ENCODE measurements at regions not wholly inside any gene's neighbourhood (a gene's known extent, or its start where the extent isn't known, plus 50 kb on each side); places are given as distances from the start of the nearest gene placed in this dataset.

DNA sequence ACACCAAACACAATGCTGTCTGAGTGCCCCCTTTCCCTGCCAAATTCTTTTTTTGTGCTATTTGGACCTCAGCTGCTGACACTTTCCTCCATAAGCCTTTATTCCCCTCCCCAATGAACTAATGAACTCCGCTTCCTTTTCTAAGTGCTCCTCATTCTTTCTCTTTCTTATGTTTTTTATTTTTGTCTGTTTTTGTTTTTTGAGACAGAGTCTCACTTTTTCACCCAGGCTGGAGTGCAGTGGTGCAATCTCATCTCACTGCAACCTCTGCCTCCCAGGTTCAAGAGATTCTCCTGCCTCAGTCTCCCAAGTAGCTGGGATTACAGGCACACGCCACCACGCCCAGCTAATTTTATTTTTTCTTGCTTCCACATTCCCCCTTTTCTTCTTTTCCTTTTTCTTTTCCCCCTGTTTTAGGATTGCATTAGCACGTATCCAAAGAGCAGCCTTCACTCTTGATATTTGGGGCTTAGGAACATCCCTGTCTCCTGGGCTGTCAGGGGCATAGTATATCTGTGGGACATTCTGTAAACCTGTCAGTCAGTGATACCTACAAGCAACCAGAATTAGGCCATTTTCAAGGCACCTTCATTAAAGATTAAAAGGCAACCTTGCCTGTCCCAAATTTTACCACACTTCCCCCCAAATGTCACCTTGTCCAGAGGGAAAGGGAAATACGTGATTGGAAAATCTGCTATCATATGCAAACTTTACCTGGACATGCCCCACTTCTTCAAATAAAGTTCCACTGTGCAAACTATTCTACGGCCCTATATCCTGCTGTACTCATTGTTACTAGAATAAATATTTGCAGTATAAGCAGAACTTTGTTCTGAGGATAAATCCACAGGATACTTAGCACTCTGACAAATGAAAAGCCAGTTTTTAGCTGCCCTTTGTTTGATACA is 65.1 kb upstream of the ACSL3 start:
- no peak overlapping the region for H3K4me3 ChIP-seq
- intact Hi-C loops (cut with DNase I): no loop called here
- ATAC-seq: no peak
- no peak for TF ChIP-seq CTCF (IDR thresholded peaks at IDR 0.05)
- no peaks in the 10 kb centered on the region for H3K9me3 ChIP-seq
- no peak for DNase-seq
- H3K4me1 ChIP-seq: peaks cover 44% of the 10 kb centered on the region
- H3K36me3 ChIP-seq: no peaks in the 10 kb centered on the region
- H3K27me3 ChIP-seq: no peaks in the 10 kb centered on the region
- peak overlapping the region; percentile 4 for H3K27ac ChIP-seq

GRCh38 chr2:222796413-222797103 is 64.3 kb upstream of the ACSL3 start:
- H3K36me3 ChIP-seq: no peaks in the 10 kb centered on the region
- H3K27ac ChIP-seq: peak overlapping the region; percentile 4
- peak; percentile 43 for ATAC-seq
- H3K4me3 ChIP-seq: no peak overlapping the region
- H3K27me3 ChIP-seq: no peaks in the 10 kb centered on the region
- peaks cover 39% of the 10 kb centered on the region for H3K4me1 ChIP-seq
- no peak for DNase-seq
- intact Hi-C loops (cut with DNase I): no loop called here
- no peak for TF ChIP-seq CTCF (IDR thresholded peaks at IDR 0.05)
- H3K9me3 ChIP-seq: no peaks in the 10 kb centered on the region

- DNase-seq (no peak), ATAC-seq (peak; percentile 55)
- Histone ChIP-seq H3K9me3 (no peaks in the 10 kb centered on the region), H3K4me1 (peaks cover 35% of the 10 kb centered on the region), H3K27me3 (no peaks in the 10 kb centered on the region), H3K27ac (no peak overlapping the region), H3K36me3 (no peaks in the 10 kb centered on the region), H3K4me3 (no peak overlapping the region)
- intact Hi-C loops (cut with DNase I): no loop called here
- TF ChIP-seq CTCF (IDR thresholded peaks at IDR 0.05): peak; percentile 50
Observed at GRCh38 chr2:222797261-222797660, 63.6 kb upstream of the ACSL3 start.

- H3K27ac ChIP-seq: no peak overlapping the region
- TF ChIP-seq CTCF (IDR thresholded peaks at IDR 0.05): no peak
- no peaks in the 10 kb centered on the region for H3K36me3 ChIP-seq
- DNase-seq (no peak), ATAC-seq (peak; percentile 64)
- H3K4me1 ChIP-seq: peaks cover 29% of the 10 kb centered on the region
- H3K27me3 ChIP-seq: no peaks in the 10 kb centered on the region
- intact Hi-C loops (cut with DNase I): no loop called here
- H3K4me3 ChIP-seq: no peak overlapping the region
- H3K9me3 ChIP-seq: no peaks in the 10 kb centered on the region
Observed at GRCh38 chr2:222797871-222798270, 63.0 kb upstream of the ACSL3 start.

DNA sequence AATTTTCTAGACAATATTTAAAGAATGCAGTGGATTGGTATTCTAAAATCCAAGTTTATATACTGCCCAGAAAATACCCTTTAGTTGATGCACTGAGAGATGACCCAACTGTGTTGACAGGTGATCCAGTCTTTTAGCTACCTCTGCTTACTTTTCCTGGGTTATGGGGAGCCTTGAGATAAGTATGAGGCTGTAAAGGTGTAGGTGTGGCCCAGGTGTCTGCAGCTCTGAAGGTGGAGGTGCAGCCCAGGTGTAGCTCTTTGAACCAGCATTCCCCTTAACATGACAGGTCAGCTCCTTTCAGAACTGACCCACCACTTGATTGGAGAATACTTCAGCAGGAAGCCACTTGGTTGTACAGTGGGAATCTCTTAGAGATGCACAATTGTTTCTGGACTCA is 62.3 kb upstream of the ACSL3 start:
- DNase-seq (no peak), ATAC-seq (no peak)
- peaks cover 28% of the 10 kb centered on the region for H3K4me1 ChIP-seq
- no peaks in the 10 kb centered on the region for H3K9me3 ChIP-seq
- H3K4me3 ChIP-seq: no peak overlapping the region
- TF ChIP-seq CTCF (IDR thresholded peaks at IDR 0.05): no peak
- intact Hi-C loops (cut with DNase I): no loop called here
- no peaks in the 10 kb centered on the region for H3K27me3 ChIP-seq
- no peak overlapping the region for H3K27ac ChIP-seq
- H3K36me3 ChIP-seq: no peaks in the 10 kb centered on the region

All from upper lobe of right lung (tissue), 1 donor.